Activated CD4-positive, alpha-beta T cell treated with anti-CD3 and anti-CD28 coated beads, Interleukin-2, amount 10 ng/mL, durations not matched to agents 7 days and 5 days (primary cell): ENCODE measurements at regions not wholly inside any gene's neighbourhood (a gene's known extent, or its start where the extent isn't known, plus 50 kb on each side); places are given as distances from the start of the nearest gene placed in this dataset.

ENCODE experiments used
- CTCF ChIA-PET: fragments of 350-600 bp; sonication (Branson Sonifier 250); formaldehyde crosslinking; loops from one replicate; lab custom pipeline; 2021; ENCODE audit warnings: antibody characterized with exemption; lab: Charles Lee
- POLR2A ChIA-PET: fragments of 350-600 bp; sonication (Branson Sonifier 250); formaldehyde crosslinking; loops from one replicate; lab custom pipeline; 2021; ENCODE audit warnings: antibody characterized with exemption; lab: Charles Lee
- DNase-seq: peaks from one replicate; pipeline ENCODE4 v3.0.0-alpha.2; 2020
- H3K27ac Mint-ChIP-seq: one replicate; pipeline ENCODE4 v1.8.0; 2021; ENCODE audit warnings: mild to moderate bottlenecking, moderate library complexity, mixed read lengths
- H3K27me3 Mint-ChIP-seq: one replicate; pipeline ENCODE4 v1.8.0; 2021; ENCODE audit warnings: mixed read lengths
- H3K36me3 Mint-ChIP-seq: one replicate; pipeline ENCODE4 v1.8.0; 2021; ENCODE audit warnings: low read depth, mixed read lengths
- H3K4me1 Mint-ChIP-seq: one replicate; pipeline ENCODE4 v1.8.0; 2021; ENCODE audit warnings: mixed read lengths
- H3K4me3 Mint-ChIP-seq: one replicate; pipeline ENCODE4 v1.8.0; 2021; ENCODE audit warnings: mild to moderate bottlenecking, moderate library complexity, mixed read lengths
- H3K9me3 Mint-ChIP-seq: one replicate; pipeline ENCODE4 v1.8.0; 2021; ENCODE audit warnings: mixed read lengths

DNA sequence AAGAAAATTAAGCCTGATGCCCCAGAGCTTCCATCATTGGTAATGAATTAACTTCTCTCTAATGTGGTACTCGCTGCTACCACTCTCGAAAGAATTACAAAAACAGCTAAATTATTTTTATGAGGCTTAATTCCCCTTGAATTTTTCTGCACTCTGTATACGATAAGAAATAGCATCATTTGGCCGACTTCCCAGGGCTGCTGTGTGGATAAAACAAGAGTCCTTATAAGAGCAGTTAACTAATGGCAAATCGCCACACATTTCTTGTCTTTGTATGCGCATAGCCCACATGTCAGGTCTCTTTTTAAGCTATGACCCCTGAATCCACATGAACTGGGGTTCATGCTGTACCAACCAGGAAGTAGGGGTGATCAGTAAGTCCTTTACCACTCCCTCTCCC lies 668.4 kb downstream of the TMEM182 start:
- H3K4me3 Mint-ChIP-seq: no peak overlapping the region
- CTCF ChIA-PET: no interaction called here
- H3K36me3 Mint-ChIP-seq: no peaks in the 10 kb centered on the region
- no peaks in the 10 kb centered on the region for H3K4me1 Mint-ChIP-seq
- POLR2A ChIA-PET: no interaction called here
- H3K27ac Mint-ChIP-seq: no peak overlapping the region
- no peak for DNase-seq
- peaks cover 2% of the 10 kb centered on the region for H3K9me3 Mint-ChIP-seq
- no peaks in the 10 kb centered on the region for H3K27me3 Mint-ChIP-seq

DNA sequence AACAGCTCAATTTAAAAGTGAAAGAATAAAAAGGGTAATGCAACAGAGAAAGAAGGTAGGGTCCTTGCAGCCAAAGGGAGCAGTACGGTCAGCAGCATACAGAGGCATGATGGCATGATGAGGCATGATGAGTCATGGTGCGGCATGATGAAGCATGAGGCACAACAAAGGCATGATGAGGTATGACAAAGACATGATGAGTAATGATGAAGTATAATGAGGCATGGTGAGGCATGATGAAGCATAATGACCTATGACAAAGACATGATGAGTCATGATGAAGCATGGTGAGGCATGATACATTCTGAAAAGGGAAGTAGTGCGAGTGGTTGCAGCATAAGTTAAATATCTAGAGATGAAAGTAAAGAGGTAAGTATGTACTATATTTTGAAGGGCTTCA lies 673.2 kb downstream of the TMEM182 start:
- no peaks in the 10 kb centered on the region for H3K27me3 Mint-ChIP-seq
- ChIA-PET POLR2A (no interaction called here), CTCF (no interaction called here)
- DNase-seq: no peak
- H3K4me1 Mint-ChIP-seq: no peaks in the 10 kb centered on the region
- no peaks in the 10 kb centered on the region for H3K36me3 Mint-ChIP-seq
- H3K9me3 Mint-ChIP-seq: peaks cover 2% of the 10 kb centered on the region
- H3K27ac Mint-ChIP-seq: no peak overlapping the region
- no peak overlapping the region for H3K4me3 Mint-ChIP-seq

DNA sequence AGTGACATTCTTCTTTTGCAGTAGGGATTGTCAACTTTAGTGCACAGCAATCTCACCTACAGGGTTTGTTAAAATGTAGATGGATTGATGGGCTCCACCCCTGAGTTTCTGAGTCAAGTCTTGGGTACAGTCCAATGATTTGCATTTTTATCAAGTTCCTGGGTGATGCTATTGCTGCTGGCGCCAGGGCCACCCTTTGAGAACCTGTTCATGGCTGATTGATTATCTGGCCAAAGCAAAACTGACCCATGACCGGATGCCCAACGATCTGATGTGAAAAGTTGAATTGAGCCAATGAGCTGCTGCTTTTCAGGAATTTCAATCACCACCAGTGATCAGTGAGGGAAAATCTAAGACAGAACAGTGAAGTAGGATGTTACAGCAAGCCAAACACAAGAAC lies 675.3 kb downstream of the TMEM182 start:
- no peak overlapping the region for H3K27ac Mint-ChIP-seq
- no peak overlapping the region for H3K4me3 Mint-ChIP-seq
- ChIA-PET CTCF (no interaction called here), POLR2A (no interaction called here)
- no peaks in the 10 kb centered on the region for H3K9me3 Mint-ChIP-seq
- H3K27me3 Mint-ChIP-seq: no peaks in the 10 kb centered on the region
- no peaks in the 10 kb centered on the region for H3K4me1 Mint-ChIP-seq
- DNase-seq: no peak
- no peaks in the 10 kb centered on the region for H3K36me3 Mint-ChIP-seq

DNA sequence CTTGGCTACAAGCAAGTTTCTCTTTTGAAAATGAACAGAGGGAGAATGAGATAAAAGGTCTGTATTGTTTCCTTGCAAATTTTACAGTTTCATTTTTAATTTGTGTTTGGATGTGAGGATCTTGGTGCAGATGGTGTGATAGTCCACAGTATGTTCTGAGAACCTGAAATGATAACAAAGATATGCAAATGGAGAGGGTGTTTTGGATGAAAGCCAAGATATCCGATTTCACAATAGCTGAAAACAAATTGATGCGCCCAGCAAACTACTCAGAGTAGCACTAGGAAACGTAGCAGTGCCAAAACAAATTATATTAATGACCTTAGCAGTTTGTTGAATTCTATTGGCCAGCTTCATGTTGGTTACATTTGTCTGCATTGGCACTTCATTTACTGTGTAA lies 683.5 kb downstream of the TMEM182 start:
- no peaks in the 10 kb centered on the region for H3K27me3 Mint-ChIP-seq
- POLR2A ChIA-PET: no interaction called here

DNA sequence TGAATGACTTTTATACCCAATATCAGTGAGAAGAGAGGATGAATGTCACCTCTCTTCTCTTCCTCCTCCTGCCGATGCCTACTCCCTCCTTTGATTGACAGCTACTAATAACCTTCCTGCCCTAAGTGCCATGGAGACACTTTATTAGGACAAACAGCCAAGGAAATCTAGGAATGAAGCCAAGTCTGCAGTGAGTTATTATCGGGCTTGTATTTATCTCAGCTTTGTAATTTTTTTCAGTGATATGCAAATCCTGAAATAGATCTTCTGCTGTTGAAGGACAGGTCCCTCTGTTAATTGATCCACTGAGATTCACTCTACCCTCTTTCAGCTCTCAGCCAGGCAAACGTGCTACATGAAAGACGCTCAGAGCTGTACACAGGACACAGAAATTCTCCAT lies 686.7 kb downstream of the TMEM182 start:
- ChIA-PET POLR2A (no interaction called here), CTCF (no interaction called here)
- no peak for DNase-seq
- Mint-ChIP-seq H3K36me3 (no peaks in the 10 kb centered on the region), H3K27ac (no peak overlapping the region), H3K4me3 (no peak overlapping the region), H3K9me3 (no peaks in the 10 kb centered on the region), H3K4me1 (no peaks in the 10 kb centered on the region), H3K27me3 (no peaks in the 10 kb centered on the region)

More for the DNA sequence above, 683.5 kb downstream of the TMEM182 start:
- Mint-ChIP-seq H3K27ac (no peak overlapping the region), H3K9me3 (no peaks in the 10 kb centered on the region), H3K4me1 (no peaks in the 10 kb centered on the region), H3K4me3 (no peak overlapping the region), H3K36me3 (no peaks in the 10 kb centered on the region)
- CTCF ChIA-PET: no interaction called here
- DNase-seq: no peak

DNA sequence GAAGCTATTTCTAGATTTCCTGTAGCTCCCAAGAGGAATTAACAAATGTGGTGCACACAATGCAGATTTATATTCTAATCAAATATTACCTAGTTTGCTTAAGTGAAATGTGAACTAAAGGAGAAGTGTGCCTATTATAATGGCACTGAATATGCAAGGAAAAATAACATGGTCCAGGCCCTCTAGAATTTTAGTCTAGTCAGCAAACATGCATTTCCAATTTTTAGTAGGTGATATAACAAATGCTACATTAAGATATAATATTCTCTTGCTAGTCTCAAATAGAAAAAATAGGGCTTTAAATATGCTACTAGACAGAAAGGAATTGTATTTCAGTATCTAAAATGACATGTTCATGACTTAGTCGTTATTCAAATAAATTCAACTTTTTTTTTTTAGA lies 689.5 kb downstream of the TMEM182 start:
- ChIA-PET CTCF (no interaction called here), POLR2A (no interaction called here)

DNA sequence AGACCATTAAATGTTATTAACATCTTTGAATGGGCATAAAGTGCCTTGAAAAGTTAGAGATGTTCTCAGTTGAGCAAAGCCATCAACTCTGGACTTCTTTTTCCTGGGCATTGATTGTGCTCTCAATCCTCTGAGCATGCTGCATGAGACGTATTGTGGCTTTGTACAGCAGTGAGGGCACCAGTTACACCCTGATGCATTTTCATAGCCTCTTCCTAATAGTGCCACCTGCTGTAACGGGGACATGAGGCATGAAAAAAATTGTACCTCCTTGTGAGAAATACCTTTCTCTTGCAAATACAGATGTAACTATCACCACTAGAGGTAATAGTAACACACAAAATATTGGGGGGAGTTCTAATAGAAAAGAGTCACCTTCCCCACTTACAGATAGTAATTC lies 697.5 kb downstream of the TMEM182 start:
- Mint-ChIP-seq H3K27ac (no peak overlapping the region), H3K36me3 (no peaks in the 10 kb centered on the region), H3K4me1 (no peaks in the 10 kb centered on the region), H3K9me3 (no peaks in the 10 kb centered on the region), H3K4me3 (no peak overlapping the region), H3K27me3 (no peaks in the 10 kb centered on the region)
- DNase-seq: no peak
- CTCF ChIA-PET: no interaction called here
- POLR2A ChIA-PET: no interaction called here

More for the DNA sequence above, 689.5 kb downstream of the TMEM182 start:
- Mint-ChIP-seq H3K27me3 (no peaks in the 10 kb centered on the region), H3K4me3 (no peak overlapping the region), H3K27ac (no peak overlapping the region), H3K4me1 (no peaks in the 10 kb centered on the region), H3K36me3 (no peaks in the 10 kb centered on the region), H3K9me3 (no peaks in the 10 kb centered on the region)
- no peak for DNase-seq

DNA sequence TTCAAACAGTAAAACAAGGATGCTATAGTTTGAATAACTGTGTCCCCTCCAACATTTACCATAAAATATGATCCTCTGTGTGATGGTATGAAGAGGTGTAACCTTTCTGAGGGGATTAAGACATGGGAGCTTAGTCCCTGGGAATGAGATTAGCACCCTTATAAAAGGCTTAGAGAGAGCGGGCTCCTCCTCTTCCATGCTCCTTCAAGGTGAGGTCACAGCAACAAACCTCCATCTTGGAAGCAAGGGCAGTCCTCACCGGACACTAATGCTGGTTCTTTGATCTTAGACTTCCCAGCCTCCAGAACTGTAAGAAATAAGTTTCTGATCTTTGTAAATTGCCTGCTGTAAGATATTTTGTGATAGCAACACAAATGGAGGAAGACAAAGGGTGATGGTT lies 700.3 kb downstream of the TMEM182 start:
- Mint-ChIP-seq H3K27me3 (no peaks in the 10 kb centered on the region), H3K9me3 (peaks cover 6% of the 10 kb centered on the region), H3K27ac (no peak overlapping the region), H3K4me1 (no peaks in the 10 kb centered on the region), H3K4me3 (no peak overlapping the region), H3K36me3 (no peaks in the 10 kb centered on the region)
- ChIA-PET CTCF (no interaction called here), POLR2A (no interaction called here)
- no peak for DNase-seq

DNA sequence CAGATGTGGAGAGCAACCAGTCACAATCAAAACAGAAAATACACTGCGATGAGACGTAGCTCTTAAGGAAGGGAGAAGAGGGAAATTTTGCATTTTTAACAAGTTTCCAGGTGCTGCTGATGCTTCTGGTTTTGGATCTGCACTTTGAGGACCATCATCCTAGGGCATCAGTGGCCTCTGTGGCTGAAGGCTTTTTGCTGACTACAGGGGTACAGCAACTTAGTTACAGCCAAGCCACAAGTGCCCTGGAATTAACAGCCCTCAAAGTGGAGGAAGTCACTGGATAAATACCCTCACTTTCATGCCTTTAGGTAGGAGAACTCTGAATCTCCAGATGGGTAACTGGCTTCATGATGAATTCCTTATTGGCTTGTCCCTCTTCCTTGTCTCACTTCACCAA lies 700.9 kb downstream of the TMEM182 start:
- H3K9me3 Mint-ChIP-seq: peaks cover 6% of the 10 kb centered on the region
- CTCF ChIA-PET: no interaction called here
- POLR2A ChIA-PET: no interaction called here
- H3K27ac Mint-ChIP-seq: no peak overlapping the region
- no peaks in the 10 kb centered on the region for H3K36me3 Mint-ChIP-seq
- H3K4me1 Mint-ChIP-seq: no peaks in the 10 kb centered on the region
- H3K27me3 Mint-ChIP-seq: no peaks in the 10 kb centered on the region
- DNase-seq: no peak
- no peak overlapping the region for H3K4me3 Mint-ChIP-seq

DNA sequence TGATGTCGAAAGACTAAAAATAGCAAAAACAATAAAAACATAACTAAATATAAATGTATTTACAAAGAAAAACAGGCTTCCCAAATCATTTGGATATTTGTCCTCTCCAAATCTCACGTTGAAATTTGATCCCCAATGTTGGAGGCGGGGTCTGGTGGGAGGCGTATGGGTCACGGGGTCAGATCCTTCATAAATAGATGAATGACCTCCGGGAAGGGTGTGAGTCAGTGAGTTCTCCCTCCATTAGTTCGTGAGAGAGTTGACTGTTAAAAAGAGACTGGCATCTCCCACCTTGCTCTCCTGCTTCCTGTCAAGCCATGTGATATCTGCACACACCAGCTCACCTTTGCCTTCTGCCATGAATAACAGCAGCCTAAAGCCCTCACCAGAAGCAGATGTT lies 703.0 kb downstream of the TMEM182 start:
- POLR2A ChIA-PET: no interaction called here
- DNase-seq: no peak
- H3K36me3 Mint-ChIP-seq: no peaks in the 10 kb centered on the region
- H3K4me3 Mint-ChIP-seq: no peak overlapping the region
- H3K9me3 Mint-ChIP-seq: peaks cover 6% of the 10 kb centered on the region
- CTCF ChIA-PET: no interaction called here
- no peak overlapping the region for H3K27ac Mint-ChIP-seq
- no peaks in the 10 kb centered on the region for H3K4me1 Mint-ChIP-seq
- no peaks in the 10 kb centered on the region for H3K27me3 Mint-ChIP-seq

DNA sequence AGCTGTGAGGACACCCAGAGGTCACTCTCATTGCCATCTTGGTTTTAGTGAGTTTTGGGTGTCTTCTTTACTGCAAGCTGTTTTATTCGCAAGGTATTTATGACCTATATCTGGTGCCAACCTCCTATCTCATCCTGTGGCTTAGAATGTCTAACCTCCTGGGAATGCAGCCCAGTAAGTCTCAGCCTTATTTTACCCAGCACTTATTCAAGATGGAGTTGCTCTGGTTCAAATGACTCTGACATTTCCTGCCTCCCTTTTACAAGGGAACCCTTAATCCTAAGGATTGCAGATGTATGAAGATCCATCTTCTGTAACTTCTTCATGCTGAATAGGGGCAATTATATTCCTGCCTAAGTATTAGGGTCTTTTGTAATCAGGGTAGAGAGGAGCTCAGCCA lies 708.0 kb downstream of the TMEM182 start:
- no peaks in the 10 kb centered on the region for H3K4me1 Mint-ChIP-seq
- H3K4me3 Mint-ChIP-seq: no peak overlapping the region
- no peaks in the 10 kb centered on the region for H3K27me3 Mint-ChIP-seq
- peaks cover 5% of the 10 kb centered on the region for H3K9me3 Mint-ChIP-seq
- H3K27ac Mint-ChIP-seq: no peak overlapping the region
- DNase-seq: no peak
- ChIA-PET CTCF (no interaction called here), POLR2A (no interaction called here)
- H3K36me3 Mint-ChIP-seq: no peaks in the 10 kb centered on the region

DNA sequence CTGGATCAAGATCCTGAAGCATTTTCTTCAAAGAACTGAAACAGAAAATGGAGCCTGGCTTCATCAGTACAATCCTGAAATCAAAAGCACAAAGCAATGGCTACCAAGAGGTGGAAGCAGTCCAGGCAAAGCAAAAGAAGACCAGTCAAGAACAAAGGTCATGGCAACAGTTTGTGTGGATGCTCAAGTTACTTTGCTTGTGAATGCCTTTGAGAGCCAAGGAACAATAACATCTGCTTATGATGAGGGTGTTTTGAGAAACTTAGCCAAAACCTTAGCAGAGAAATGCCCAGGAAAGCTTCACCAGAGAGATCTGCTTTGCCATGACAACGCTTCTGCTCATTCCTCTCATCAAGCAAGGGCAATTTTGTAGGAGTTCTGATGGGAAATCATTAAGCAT lies 723.1 kb downstream of the TMEM182 start:
- Mint-ChIP-seq H3K36me3 (no peaks in the 10 kb centered on the region), H3K27me3 (no peaks in the 10 kb centered on the region), H3K27ac (no peak overlapping the region), H3K9me3 (peaks cover 2% of the 10 kb centered on the region), H3K4me3 (no peak overlapping the region), H3K4me1 (no peaks in the 10 kb centered on the region)
- ChIA-PET CTCF (no interaction called here), POLR2A (no interaction called here)
- no peak for DNase-seq

DNA sequence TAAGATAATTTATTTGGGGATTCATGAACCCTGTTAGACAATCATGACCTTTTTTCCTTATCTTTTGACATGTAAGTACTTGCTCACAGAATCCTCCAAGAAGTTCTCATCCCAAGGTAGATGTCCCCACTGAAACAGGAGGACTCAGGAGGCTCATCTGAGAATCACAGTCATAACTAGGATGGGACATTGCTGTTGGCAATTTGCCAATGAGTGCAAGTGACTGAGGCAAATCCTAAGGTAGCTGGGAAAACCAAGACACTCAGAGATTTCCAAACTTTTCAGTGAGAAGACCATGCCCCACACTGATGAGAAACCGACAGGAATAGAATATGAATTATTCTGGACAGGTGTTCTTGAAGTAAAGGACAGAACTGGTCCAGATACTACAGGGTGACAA lies 735.0 kb downstream of the TMEM182 start:
- no peaks in the 10 kb centered on the region for H3K27me3 Mint-ChIP-seq
- ChIA-PET CTCF (no interaction called here), POLR2A (no interaction called here)
- H3K4me3 Mint-ChIP-seq: no peak overlapping the region
- no peak overlapping the region for H3K27ac Mint-ChIP-seq
- H3K36me3 Mint-ChIP-seq: no peaks in the 10 kb centered on the region
- no peak for DNase-seq
- peaks cover 9% of the 10 kb centered on the region for H3K9me3 Mint-ChIP-seq
- H3K4me1 Mint-ChIP-seq: no peaks in the 10 kb centered on the region

DNA sequence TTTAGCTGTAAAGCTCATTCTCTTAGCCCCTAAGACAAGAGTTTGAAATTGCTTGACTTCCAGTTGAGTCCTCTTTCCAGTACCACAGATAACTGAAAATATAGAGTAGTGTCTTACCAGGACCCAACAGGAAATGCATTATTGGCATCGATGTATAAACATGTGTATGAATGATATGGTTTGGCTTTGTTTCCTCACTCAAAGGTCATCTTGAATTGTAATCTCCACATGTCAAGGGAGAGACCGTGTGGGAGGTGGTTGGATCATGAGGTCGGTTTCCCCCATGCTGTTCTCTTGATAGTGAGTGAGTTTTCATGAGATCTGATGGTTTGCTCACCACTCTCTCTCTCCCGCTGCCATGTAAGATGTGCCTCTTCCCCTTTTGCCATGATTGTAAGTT lies 745.0 kb downstream of the TMEM182 start:
- Mint-ChIP-seq H3K4me1 (no peaks in the 10 kb centered on the region), H3K4me3 (no peak overlapping the region), H3K36me3 (no peaks in the 10 kb centered on the region), H3K9me3 (peaks cover 3% of the 10 kb centered on the region), H3K27ac (no peak overlapping the region), H3K27me3 (no peaks in the 10 kb centered on the region)
- ChIA-PET POLR2A (no interaction called here), CTCF (no interaction called here)
- no peak for DNase-seq

DNA sequence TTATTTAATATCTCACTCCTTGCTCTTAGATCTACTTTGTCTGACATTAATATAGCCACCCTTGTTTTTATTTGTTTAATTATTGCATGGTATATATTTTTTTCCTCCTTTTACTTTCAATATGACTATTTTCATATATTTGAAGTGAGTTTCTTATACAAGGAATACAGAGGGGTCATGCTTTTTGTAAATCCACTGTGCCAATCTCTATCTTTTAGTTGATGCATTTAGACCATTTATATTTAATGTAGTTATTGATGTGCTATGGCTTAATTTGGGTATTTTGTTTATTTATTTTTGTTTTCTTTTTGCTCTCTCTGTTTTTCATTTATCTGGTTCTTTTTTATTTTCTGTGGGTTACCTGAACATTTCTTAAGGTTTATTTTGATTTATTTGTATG lies 750.6 kb downstream of the TMEM182 start:
- H3K27ac Mint-ChIP-seq: no peak overlapping the region
- CTCF ChIA-PET: no interaction called here
- no peaks in the 10 kb centered on the region for H3K36me3 Mint-ChIP-seq
- no peak for DNase-seq
- POLR2A ChIA-PET: no interaction called here
- no peaks in the 10 kb centered on the region for H3K4me1 Mint-ChIP-seq
- peaks cover 3% of the 10 kb centered on the region for H3K9me3 Mint-ChIP-seq
- no peaks in the 10 kb centered on the region for H3K27me3 Mint-ChIP-seq
- H3K4me3 Mint-ChIP-seq: no peak overlapping the region
